H1 (cell line): ENCODE measurements at regions not wholly inside any gene's neighbourhood (a gene's known extent, or its start where the extent isn't known, plus 50 kb on each side); places are given as distances from the start of the nearest gene placed in this dataset.

Source experiments
- ASH2L ChIP-seq: fragments of 200-600, 300-600 bp; sonication (generic); IDR thresholded peaks from one replicate; pipeline ENCODE4 v1.7.1; 2017; ENCODE audit warnings: low read length
- ATF3 ChIP-seq: IDR thresholded peaks from 2 replicates; pipeline ENCODE4 v1.6.1; 2011; ENCODE audit warnings: low read depth, mild to moderate bottlenecking, low read length; ENCODE audit not compliant: insufficient read depth
- BRCA1 ChIP-seq: IDR thresholded peaks from 2 replicates; pipeline ENCODE4 v1.6.1; 2012; ENCODE audit warnings: low read depth, low read length, improper control_type of control experiment
- CHD7 ChIP-seq: fragments of 300-600 bp; sonication (generic); IDR thresholded peaks from 2 replicates; pipeline ENCODE4 v1.7.1; 2012; ENCODE audit warnings: low read length, moderate library complexity, mild to moderate bottlenecking, inconsistent platforms; ENCODE audit not compliant: insufficient replicate concordance
- CREB1 ChIP-seq: IDR thresholded peaks from 2 replicates; pipeline ENCODE4 v1.6.1; 2012; ENCODE audit warnings: inconsistent platforms
- CTBP2 ChIP-seq: IDR thresholded peaks from 2 replicates; pipeline ENCODE4 v1.7.0; 2011; ENCODE audit warnings: borderline replicate concordance, mild to moderate bottlenecking, moderate library complexity, mixed read lengths, low read length; ENCODE audit not compliant: insufficient read depth, insufficient read length
- KDM5A ChIP-seq: fragments of 200-600 bp; IDR thresholded peaks from 2 replicates; pipeline ENCODE4 v1.7.1; 2012; ENCODE audit warnings: mild to moderate bottlenecking, low read length, inconsistent platforms, mixed read lengths
- MAFK ChIP-seq: IDR thresholded peaks from 2 replicates; pipeline ENCODE4 v1.6.1; 2012; ENCODE audit warnings: low read depth, mild to moderate bottlenecking, improper control_type of control experiment, low read length
- SIN3A ChIP-seq, 2 experiments: IDR thresholded peaks in 1 of 2; conservative IDR thresholded peaks in 1 of 2; 2 replicates each; pipeline ENCODE4 v1.6.1; 2011 to 2012; ENCODE audit warnings: low read length in 2 of 2, improper control_type of control experiment in 1 of 2, low read depth in 1 of 2, mild to moderate bottlenecking in 1 of 2
- SIRT6 ChIP-seq: IDR thresholded peaks from one replicate; pipeline ENCODE4 v1.7.1; 2012; ENCODE audit warnings: low read length, inconsistent platforms

GRCh38 chr11:45382133-45382878 is 96.2 kb upstream of the SYT13 start (continued):
- no peak for TF ChIP-seq CHD7
- no peak for TF ChIP-seq MAFK
- no peak for TF ChIP-seq SIN3A (conservative IDR thresholded peaks at IDR 0.05 in 1 of 2, IDR thresholded peaks at IDR 0.05 in 1 of 2; ENCODE audit: low read depth in 1 of 2, low read length in 2 of 2)
- no peak for TF ChIP-seq SIRT6
- no peak for TF ChIP-seq ASH2L
- no peak for TF ChIP-seq CREB1
- no peak for TF ChIP-seq ATF3
- TF ChIP-seq KDM5A, result no peak
- TF ChIP-seq CTBP2, result no peak
- no peak for TF ChIP-seq BRCA1
